Neural crest cell (in vitro differentiated cells): ENCODE measurements at regions not wholly inside any gene's neighbourhood (a gene's known extent, or its start where the extent isn't known, plus 50 kb on each side); places are given as distances from the start of the nearest gene placed in this dataset.

Source experiments
- DNase-seq: peaks from one replicate; pipeline ENCODE4 v3.0.0; 2021; ENCODE audit warnings: low read depth, mixed read lengths, low spot score
- H3K27ac Mint-ChIP-seq: one replicate; pipeline ENCODE4 v1.8.0; 2021; ENCODE audit warnings: mild to moderate bottlenecking, mixed read lengths; ENCODE audit not compliant: unreplicated experiment
- H3K27me3 Mint-ChIP-seq: 2 replicates; pipeline ENCODE4 v1.8.0; 2021; ENCODE audit warnings: low read depth, mild to moderate bottlenecking, mixed read lengths
- H3K36me3 Mint-ChIP-seq: 2 replicates; pipeline ENCODE4 v1.8.0; 2021; ENCODE audit warnings: low read depth, mild to moderate bottlenecking, mixed read lengths
- H3K4me1 Mint-ChIP-seq: 2 replicates; pipeline ENCODE4 v1.8.0; 2021; ENCODE audit warnings: mixed read lengths
- H3K4me3 Mint-ChIP-seq: one replicate; pipeline ENCODE4 v1.8.0; 2021; ENCODE audit warnings: mild to moderate bottlenecking, mixed read lengths
- H3K9me3 Mint-ChIP-seq: 2 replicates; pipeline ENCODE4 v1.8.0; 2021; ENCODE audit warnings: mixed read lengths
- CTCF ChIP-seq: fragments of 200-600 bp; sonication (generic); conservative IDR thresholded peaks from 2 replicates; pipeline ENCODE4 v1.5.0; 2021; ENCODE audit warnings: antibody characterized with exemption, mild to moderate bottlenecking

GRCh38 chrX:55326985-55327384 lies 62.3 kb upstream of the PAGE3 start:
- no peak for DNase-seq
- H3K4me1 Mint-ChIP-seq, result no peaks in the 10 kb centered on the region
- no peak overlapping the region for H3K4me3 Mint-ChIP-seq
- no peak for TF ChIP-seq CTCF
- H3K36me3 Mint-ChIP-seq, result no peaks in the 10 kb centered on the region
- peaks cover 16% of the 10 kb centered on the region for H3K27me3 Mint-ChIP-seq
- H3K27ac Mint-ChIP-seq, result no peak overlapping the region
- H3K9me3 Mint-ChIP-seq, result peaks cover 34% of the 10 kb centered on the region

DNA sequence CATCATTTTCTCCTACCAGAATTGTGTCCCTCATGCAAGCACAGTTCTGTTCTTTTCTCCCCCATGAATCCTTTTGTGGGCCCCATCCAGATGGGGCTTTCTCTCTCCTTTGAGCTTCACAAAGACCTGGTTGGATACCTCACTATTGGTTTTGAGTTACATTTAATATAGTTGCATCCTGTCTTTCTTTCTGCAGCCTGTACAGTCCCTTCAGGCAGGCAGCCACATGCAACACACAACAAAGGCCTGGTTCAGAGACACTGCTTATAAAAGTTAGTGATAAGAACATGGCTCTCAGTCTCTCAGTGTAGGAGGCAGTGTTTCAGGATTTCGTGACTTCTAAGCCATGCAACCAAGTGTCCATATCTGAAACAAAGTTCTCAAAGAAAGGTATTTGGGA lies 70.6 kb upstream of the PAGE3 start:
- no peak overlapping the region for H3K4me3 Mint-ChIP-seq
- no peak for DNase-seq
- TF ChIP-seq CTCF, result no peak

GRCh38 chrX:55336176-55336575 lies 71.5 kb upstream of the PAGE3 start:
- H3K4me3 Mint-ChIP-seq, result no peak overlapping the region
- no peaks in the 10 kb centered on the region for H3K4me1 Mint-ChIP-seq
- peaks cover 3% of the 10 kb centered on the region for H3K27me3 Mint-ChIP-seq
- H3K9me3 Mint-ChIP-seq, result peaks cover 8% of the 10 kb centered on the region
- H3K27ac Mint-ChIP-seq, result no peak overlapping the region
- H3K36me3 Mint-ChIP-seq, result no peaks in the 10 kb centered on the region
- no peak for DNase-seq
- TF ChIP-seq CTCF, result no peak

More for the DNA sequence above, 70.6 kb upstream of the PAGE3 start:
- Mint-ChIP-seq H3K36me3 (no peaks in the 10 kb centered on the region), H3K27me3 (peaks cover 4% of the 10 kb centered on the region), H3K9me3 (peaks cover 7% of the 10 kb centered on the region), H3K27ac (no peak overlapping the region), H3K4me1 (no peaks in the 10 kb centered on the region)

- Mint-ChIP-seq H3K27me3 (no peaks in the 10 kb centered on the region), H3K4me3 (no peak overlapping the region)
Measured at GRCh38 chrX:55340896-55341433, 76.2 kb upstream of the PAGE3 start.

GRCh38 chrX:55342533-55343501 lies 78.1 kb upstream of the PAGE3 start:
- peak; percentile 51 for TF ChIP-seq CTCF
- H3K36me3 Mint-ChIP-seq, result peaks cover 3% of the 10 kb centered on the region
- H3K27me3 Mint-ChIP-seq, result no peaks in the 10 kb centered on the region
- H3K4me1 Mint-ChIP-seq, result no peaks in the 10 kb centered on the region
- no peak overlapping the region for H3K4me3 Mint-ChIP-seq
- H3K27ac Mint-ChIP-seq, result no peak overlapping the region
- peaks cover 10% of the 10 kb centered on the region for H3K9me3 Mint-ChIP-seq
- DNase-seq, result no peak

More at GRCh38 chrX:55340896-55341433, 76.2 kb upstream of the PAGE3 start:
- no peak for TF ChIP-seq CTCF
- Mint-ChIP-seq H3K4me1 (no peaks in the 10 kb centered on the region), H3K27ac (no peak overlapping the region), H3K9me3 (peaks cover 10% of the 10 kb centered on the region), H3K36me3 (peaks cover 3% of the 10 kb centered on the region)
- no peak for DNase-seq
